Ovary (tissue), 3 donors: ENCODE measurements at regions not wholly inside any gene's neighbourhood (a gene's known extent, or its start where the extent isn't known, plus 50 kb on each side); places are given as distances from the start of the nearest gene placed in this dataset.
"Not testable (repeated sequence)": the region's sequence is repeated elsewhere in the genome, so short reads cannot be mapped to it uniquely, and the experiment has no call there.

Source experiments
- EP300 ChIP-seq: sonication (generic); formaldehyde crosslinking; IDR thresholded peaks from one replicate; pipeline ENCODE4 v1.6.1; 2017; ENCODE audit warnings: antibody characterized with exemption
- TF ChIP-seq, protein P1 (sequence below), 3 donors: fragments of 450-650 bp in 2 of 3; fragments of 200-600 bp in 1 of 3; IDR thresholded peaks; one replicate each; pipeline versions ENCODE4 v1.5.1 to v1.8.0; 2016 to 2022; ENCODE audit warnings: antibody characterized with exemption in 3 of 3, mild to moderate bottlenecking in 1 of 3
- donor health status: DM: no; HTN: no; CAD: no.

DNA sequence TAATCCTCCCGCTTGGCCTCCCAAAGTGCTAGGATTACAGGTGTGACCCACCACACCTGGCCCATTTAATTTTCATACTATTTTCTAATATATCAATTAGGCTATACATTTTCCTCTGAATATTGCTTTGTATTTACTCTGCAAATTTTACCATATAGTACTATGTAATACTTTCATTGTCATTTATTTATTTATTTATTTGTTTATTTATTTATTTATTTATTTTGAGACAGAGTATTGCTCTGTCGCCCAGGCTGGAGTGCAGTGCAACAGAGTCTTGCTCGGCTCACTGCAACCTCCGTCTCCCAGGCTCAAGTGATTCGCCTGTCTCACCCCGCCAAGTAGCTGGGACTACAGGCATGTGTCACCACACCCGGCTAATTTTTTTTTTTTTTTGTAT, 113.3 kb downstream of the KATNIP start:
- TF ChIP-seq EP300: not testable (repeated sequence)
- TF ChIP-seq, protein P1, sequence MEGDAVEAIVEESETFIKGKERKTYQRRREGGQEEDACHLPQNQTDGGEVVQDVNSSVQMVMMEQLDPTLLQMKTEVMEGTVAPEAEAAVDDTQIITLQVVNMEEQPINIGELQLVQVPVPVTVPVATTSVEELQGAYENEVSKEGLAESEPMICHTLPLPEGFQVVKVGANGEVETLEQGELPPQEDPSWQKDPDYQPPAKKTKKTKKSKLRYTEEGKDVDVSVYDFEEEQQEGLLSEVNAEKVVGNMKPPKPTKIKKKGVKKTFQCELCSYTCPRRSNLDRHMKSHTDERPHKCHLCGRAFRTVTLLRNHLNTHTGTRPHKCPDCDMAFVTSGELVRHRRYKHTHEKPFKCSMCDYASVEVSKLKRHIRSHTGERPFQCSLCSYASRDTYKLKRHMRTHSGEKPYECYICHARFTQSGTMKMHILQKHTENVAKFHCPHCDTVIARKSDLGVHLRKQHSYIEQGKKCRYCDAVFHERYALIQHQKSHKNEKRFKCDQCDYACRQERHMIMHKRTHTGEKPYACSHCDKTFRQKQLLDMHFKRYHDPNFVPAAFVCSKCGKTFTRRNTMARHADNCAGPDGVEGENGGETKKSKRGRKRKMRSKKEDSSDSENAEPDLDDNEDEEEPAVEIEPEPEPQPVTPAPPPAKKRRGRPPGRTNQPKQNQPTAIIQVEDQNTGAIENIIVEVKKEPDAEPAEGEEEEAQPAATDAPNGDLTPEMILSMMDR (IDR thresholded peaks at IDR 0.05): not testable (repeated sequence)
